Heart left ventricle (tissue), 13 donors: ENCODE measurements at regions not wholly inside any gene's neighbourhood (a gene's known extent, or its start where the extent isn't known, plus 50 kb on each side); places are given as distances from the start of the nearest gene placed in this dataset.

ENCODE experiments used
- CTCF ChIP-seq, 12 donors: fragments of 200-600 bp; sonication (generic) in 4 of 12; IDR thresholded peaks; one replicate each; pipeline versions ENCODE4 v1.5.0 to v1.8.0; 2018 to 2022; ENCODE audit warnings: antibody characterized with exemption in 12 of 12, mild to moderate bottlenecking in 5 of 12
- POLR2A ChIP-seq, 2 donors: fragments of 450-650 bp; IDR thresholded peaks; one replicate each; pipeline ENCODE4 v1.6.1; 2017; ENCODE audit warnings: antibody characterized with exemption in 2 of 2, mild to moderate bottlenecking in 2 of 2, moderate library complexity in 2 of 2
- donor health status: ischemic (EF 13 %, LVEDD 7.1; RV severe dilation, severe dysfunction).
- donor health status: DM: no; HTN: yes; CAD: no.
- donor health status: DM: no; HTN: no; CAD: no.
- donor health status: ischemic (EF 25% LVEDD 6.9; RV normal size, moderate dysfunction).
- donor health status: ischemic (EF 25% LVEDD 5.7; RV mildly dilated, moderate dysfunction).
- donor health status: ischemic (EF 35%, LVEDD 5.7; RV mildly dilated, moderate dysfunction).
- donor health status: nonischemic (EF 11% LVEDD 7.7; RV severe dilation, severe dysfunction).
- donor health status: DM: yes; HTN: yes; CAD: no.
- donor health status: PGD.
- donor health status: ischemic (EF 29% LVEDD 5.4; RV normal size, mild dysfunction).
- donor health status: nonischemic (EF 23%, LVEDD 6.1; RV moderate dilation, normal function).

- TF ChIP-seq CTCF (IDR thresholded peaks at IDR 0.05) (no peak), POLR2A (IDR thresholded peaks at IDR 0.05) (no peak)
These were observed 274.3 kb upstream of the FAR2 start for GRCh38 chr12:28874758-28875157.
